NCI-H2196 (cell line): ENCODE measurements at regions not wholly inside any gene's neighbourhood (a gene's known extent, or its start where the extent isn't known, plus 50 kb on each side); places are given as distances from the start of the nearest gene placed in this dataset.

Experiments used
- DNase-seq: peaks from one replicate; lab custom pipeline; 2025; ENCODE audit not compliant: unreplicated experiment; lab: John Stamatoyannopoulos, UW

GRCh38 chr1:68293609-68294366 is 61.5 kb upstream of the WLS start:
- DNase-seq, result no peak

- no peak for DNase-seq
These were observed 60.8 kb upstream of the WLS start for GRCh38 chr1:68293122-68293521.

- no peak for DNase-seq
These were observed 59.5 kb upstream of the WLS start for GRCh38 chr1:68291688-68292384.

- no peak for DNase-seq
These were observed 54.9 kb upstream of the WLS start for GRCh38 chr1:68287241-68287640.

GRCh38 chr1:68285046-68285445 is 52.7 kb upstream of the WLS start:
- no peak for DNase-seq

GRCh38 chr1:68281946-68282615 is 49.8 kb upstream of the WLS start:
- no peak for DNase-seq
